ENCODE measurements at regions not wholly inside any gene's neighbourhood (a gene's known extent, or its start where the extent isn't known, plus 50 kb on each side); places are given as distances from the start of the nearest gene placed in this dataset.

- DNase-seq (ENCODE audit: low spot score) (no peak), ATAC-seq (ENCODE audit: low FRiP score) (no peak)
- no peak for TF ChIP-seq CTCF (IDR thresholded peaks at IDR 0.05)
Observed at GRCh38 chr5:121396716-121397115, 455.0 kb upstream of the FTMT start.

GRCh38 chr5:121399879-121400278 is 451.8 kb upstream of the FTMT start:
- DNase-seq (ENCODE audit: low spot score) (no peak), ATAC-seq (ENCODE audit: low FRiP score) (no peak)
- no peak for TF ChIP-seq CTCF (IDR thresholded peaks at IDR 0.05)

- no peak for TF ChIP-seq CTCF (IDR thresholded peaks at IDR 0.05)
- DNase-seq (ENCODE audit: low spot score) (no peak), ATAC-seq (ENCODE audit: low FRiP score) (no peak)
Observed at GRCh38 chr5:121408778-121409177, 442.9 kb upstream of the FTMT start.

GRCh38 chr5:121415270-121415669 is 436.4 kb upstream of the FTMT start:
- DNase-seq (ENCODE audit: low spot score) (no peak), ATAC-seq (ENCODE audit: low FRiP score) (no peak)
- TF ChIP-seq CTCF (IDR thresholded peaks at IDR 0.05): no peak

- no peak for ATAC-seq (ENCODE audit: low FRiP score)
- no peak for DNase-seq (ENCODE audit: low spot score)
Observed at GRCh38 chr5:121421646-121422045, 430.0 kb upstream of the FTMT start.

GRCh38 chr5:121424976-121425375 is 426.7 kb upstream of the FTMT start:
- ATAC-seq (ENCODE audit: low FRiP score) (no peak), DNase-seq (ENCODE audit: low spot score) (no peak)
- no peak for TF ChIP-seq CTCF (IDR thresholded peaks at IDR 0.05)

More at GRCh38 chr5:121421646-121422045, 430.0 kb upstream of the FTMT start:
- TF ChIP-seq CTCF (IDR thresholded peaks at IDR 0.05): no peak

GRCh38 chr5:121426153-121426552 is 425.5 kb upstream of the FTMT start:
- ATAC-seq (ENCODE audit: low FRiP score): no peak
- DNase-seq (ENCODE audit: low spot score): no peak
- TF ChIP-seq CTCF (IDR thresholded peaks at IDR 0.05): no peak

Measured in omental fat pad (tissue), 3 donors.